MM.1S (cell line): ENCODE measurements at regions not wholly inside any gene's neighbourhood (a gene's known extent, or its start where the extent isn't known, plus 50 kb on each side); places are given as distances from the start of the nearest gene placed in this dataset.
"Not testable (repeated sequence)": the region's sequence is repeated elsewhere in the genome, so short reads cannot be mapped to it uniquely, and the experiment has no call there.

Experiments
- DNase-seq: peaks from one replicate; pipeline ENCODE4 v3.0.0-alpha.2; 2015
- H2AFZ ChIP-seq: fragments of 300-600 bp; sonication (generic); 2 replicates; pipeline ENCODE4 v1.6.0; 2016; ENCODE audit warnings: antibody characterized with exemption, low read length
- H3F3A ChIP-seq: fragments of 300-600 bp; sonication (generic); 2 replicates; pipeline ENCODE4 v1.6.1; 2016; ENCODE audit warnings: mild to moderate bottlenecking, antibody characterized with exemption, low read length, moderate library complexity, mixed read lengths; ENCODE audit not compliant: insufficient read depth
- H3K27ac ChIP-seq: fragments of 300-600 bp; sonication (generic); 2 replicates; pipeline ENCODE4 v1.5.1; 2016; ENCODE audit warnings: mild to moderate bottlenecking, low read length
- H3K27me3 ChIP-seq: fragments of 300-600 bp; sonication (generic); replicated peaks from 2 replicates; pipeline ENCODE4 v1.6.0; 2016; ENCODE audit warnings: low read length; ENCODE audit not compliant: insufficient read depth
- H3K36me3 ChIP-seq: fragments of 300-600 bp; sonication (generic); replicated peaks from 2 replicates; pipeline ENCODE4 v1.6.1; 2016; ENCODE audit warnings: mild to moderate bottlenecking, low read length, mixed read lengths; ENCODE audit not compliant: insufficient read depth
- H3K4me1 ChIP-seq: fragments of 300-600 bp; sonication (generic); 2 replicates; pipeline ENCODE4 v1.6.1; 2016; ENCODE audit warnings: low read length, mixed read lengths
- H3K4me2 ChIP-seq: fragments of 300-600 bp; sonication (generic); 2 replicates; pipeline ENCODE4 v1.6.0; 2016; ENCODE audit warnings: low read depth, low read length
- H3K4me3 ChIP-seq: fragments of 300-600 bp; sonication (generic); 2 replicates; pipeline ENCODE4 v1.5.1; 2016; ENCODE audit warnings: low read length, mixed read lengths
- H3K79me2 ChIP-seq: fragments of 300-600 bp; sonication (generic); 2 replicates; pipeline ENCODE4 v1.6.1; 2016; ENCODE audit warnings: mixed run types, low read length, mixed read lengths
- H3K9ac ChIP-seq: fragments of 300-600 bp; sonication (generic); 2 replicates; pipeline ENCODE4 v1.6.1; 2016; ENCODE audit warnings: low read length, mixed read lengths
- H3K9me2 ChIP-seq: fragments of 300-600 bp; sonication (generic); replicated peaks from 2 replicates; pipeline ENCODE4 v1.6.1; 2016; ENCODE audit warnings: mild to moderate bottlenecking, low read length, mixed read lengths; ENCODE audit not compliant: insufficient read depth
- H3K9me3 ChIP-seq: fragments of 300-600 bp; sonication (generic); replicated peaks from 2 replicates; pipeline ENCODE4 v1.6.1; 2016; ENCODE audit warnings: mild to moderate bottlenecking, low read length, mixed read lengths; ENCODE audit not compliant: insufficient read depth
- H4K20me1 ChIP-seq: fragments of 300-600 bp; sonication (generic); 2 replicates; pipeline ENCODE4 v1.6.1; 2016; ENCODE audit warnings: mild to moderate bottlenecking, low read length, moderate library complexity, mixed read lengths; ENCODE audit not compliant: insufficient read depth
- CTCF ChIP-seq: fragments of 300-600 bp; sonication (generic); IDR thresholded peaks from 2 replicates; pipeline ENCODE4 v1.5.1; 2016; ENCODE audit warnings: antibody characterized with exemption, low read length, mixed read lengths
- EZH2 ChIP-seq: fragments of 300-600 bp; sonication (generic); optimal IDR thresholded peaks from 2 replicates; pipeline ENCODE3; 2017; ENCODE audit warnings: low read depth, mild to moderate bottlenecking, antibody characterized with exemption, low read length, mixed read lengths
- EZH2phosphoT487 ChIP-seq: fragments of 300-600 bp; sonication (generic); IDR thresholded peaks from 2 replicates; pipeline ENCODE4 v1.6.1; 2018; ENCODE audit warnings: antibody characterized with exemption, low read length

DNA sequence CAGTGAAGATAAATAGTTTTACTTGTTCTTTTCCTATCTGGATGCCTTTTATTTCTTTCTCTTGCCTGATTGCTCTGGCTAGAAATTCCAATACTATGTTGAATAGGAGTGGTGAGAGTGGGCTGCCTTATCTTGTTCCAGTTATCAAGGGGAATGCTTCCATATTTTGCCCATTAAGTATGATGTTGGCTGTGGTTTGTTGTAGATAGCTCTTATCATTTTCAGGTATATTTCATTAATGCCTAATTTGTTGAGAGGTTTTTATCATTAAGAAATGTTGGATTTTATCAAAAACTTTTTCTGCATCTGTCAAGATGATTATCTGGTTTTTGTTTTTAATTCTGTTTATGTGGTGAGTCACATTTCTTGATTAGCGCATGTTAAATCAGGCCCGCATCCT lies 655.8 kb downstream of the NUP35 start:
- Histone ChIP-seq H3F3A (no peaks in the 10 kb centered on the region), H2AFZ (no peak overlapping the region), H3K9ac (no peak overlapping the region), H3K36me3 (no peaks in the 10 kb centered on the region), H3K4me2 (no peak overlapping the region), H4K20me1 (no peaks in the 10 kb centered on the region), H3K9me2 (no peaks in the 10 kb centered on the region), H3K27me3 (no peaks in the 10 kb centered on the region), H3K4me1 (no peaks in the 10 kb centered on the region), H3K79me2 (no peaks in the 10 kb centered on the region), H3K4me3 (no peak overlapping the region), H3K9me3 (no peaks in the 10 kb centered on the region), H3K27ac (no peak overlapping the region)
- TF ChIP-seq EZH2 (no peak), EZH2phosphoT487 (no peak), CTCF (no peak)
- no peak for DNase-seq

DNA sequence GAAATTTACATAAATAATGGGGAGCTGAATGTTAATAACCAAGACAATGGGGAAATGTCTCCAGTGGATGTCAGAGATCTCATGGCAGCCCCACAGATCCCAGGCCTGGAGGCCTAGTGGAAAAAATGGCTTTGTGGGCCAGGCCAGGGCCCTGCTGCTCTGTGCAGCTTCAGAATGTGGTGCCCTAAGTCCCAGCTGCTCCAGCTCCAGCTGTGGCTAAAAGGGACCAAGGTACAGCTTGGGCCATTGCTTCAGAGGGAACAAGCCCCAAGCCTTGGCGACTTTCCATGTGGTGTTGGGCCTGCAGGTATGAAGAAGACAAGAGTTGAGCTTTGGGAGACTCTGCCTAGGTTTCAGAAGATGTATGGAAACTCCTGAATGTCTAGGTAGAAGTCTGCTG lies 658.2 kb downstream of the NUP35 start:
- Histone ChIP-seq H4K20me1 (no peaks in the 10 kb centered on the region), H2AFZ (no peak overlapping the region), H3K27me3 (no peaks in the 10 kb centered on the region), H3K9me2 (no peaks in the 10 kb centered on the region), H3K9ac (no peak overlapping the region), H3K4me3 (no peak overlapping the region), H3K4me2 (no peak overlapping the region), H3K27ac (no peak overlapping the region), H3K9me3 (no peaks in the 10 kb centered on the region), H3K36me3 (no peaks in the 10 kb centered on the region), H3K4me1 (no peaks in the 10 kb centered on the region), H3F3A (no peaks in the 10 kb centered on the region), H3K79me2 (no peaks in the 10 kb centered on the region)
- TF ChIP-seq CTCF (no peak), EZH2phosphoT487 (no peak), EZH2 (no peak)
- DNase-seq: no peak

DNA sequence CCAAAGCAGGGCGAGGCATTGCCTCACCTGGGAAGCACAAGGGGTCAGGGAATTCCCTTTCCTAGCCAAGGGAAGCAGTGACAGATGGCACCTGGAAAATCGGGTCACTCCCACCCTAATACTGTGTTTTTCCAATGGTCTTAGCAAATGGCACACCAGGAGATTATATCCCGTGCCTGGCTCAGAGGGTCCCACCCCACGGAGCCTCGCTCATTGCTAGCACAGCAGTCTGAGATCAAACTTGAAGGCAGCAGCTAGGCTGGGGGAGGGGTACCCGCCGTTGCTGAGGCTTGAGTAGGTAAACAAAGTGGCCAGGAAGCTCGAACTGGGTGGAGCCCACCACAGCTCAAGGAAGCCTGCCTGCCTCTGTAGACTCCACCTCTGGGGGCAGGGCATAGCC lies 664.6 kb downstream of the NUP35 start:
- H3F3A ChIP-seq, H3K9me2 ChIP-seq, H3K4me3 ChIP-seq: not testable (repeated sequence)

GRCh38 chr2:183792165-183792924 lies 668.1 kb downstream of the NUP35 start:
- not testable (repeated sequence) for H3F3A ChIP-seq, H3K4me1 ChIP-seq, H4K20me1 ChIP-seq, H3K27me3 ChIP-seq, DNase-seq, H3K79me2 ChIP-seq, H3K4me2 ChIP-seq, H3K36me3 ChIP-seq, H3K9me2 ChIP-seq, H3K4me3 ChIP-seq, H3K9me3 ChIP-seq, H3K27ac ChIP-seq, H2AFZ ChIP-seq, H3K9ac ChIP-seq

More for the DNA sequence above, 664.6 kb downstream of the NUP35 start:
- H3K79me2 ChIP-seq, H3K4me2 ChIP-seq, H2AFZ ChIP-seq, H3K36me3 ChIP-seq, H3K9me3 ChIP-seq, DNase-seq, H3K27me3 ChIP-seq, H4K20me1 ChIP-seq, H3K4me1 ChIP-seq, H3K9ac ChIP-seq, H3K27ac ChIP-seq: not testable (repeated sequence)
